GM21576 (cell line): ENCODE measurements at regions not wholly inside any gene's neighbourhood (a gene's known extent, or its start where the extent isn't known, plus 50 kb on each side); places are given as distances from the start of the nearest gene placed in this dataset.
"Not testable (repeated sequence)": the region's sequence is repeated elsewhere in the genome, so short reads cannot be mapped to it uniquely, and the experiment has no call there.

Experiments used
- ATAC-seq: cut with Tn5 transposase; IDR thresholded peaks from one replicate; pipeline ENCODE4 v1.9.1; 2021; ENCODE audit warnings: mild to moderate bottlenecking, moderate library complexity; ENCODE audit not compliant: unreplicated experiment

GRCh38 chr15:24733659-24734058, 58.1 kb downstream of the NPAP1 start:
- no peak for ATAC-seq

DNA sequence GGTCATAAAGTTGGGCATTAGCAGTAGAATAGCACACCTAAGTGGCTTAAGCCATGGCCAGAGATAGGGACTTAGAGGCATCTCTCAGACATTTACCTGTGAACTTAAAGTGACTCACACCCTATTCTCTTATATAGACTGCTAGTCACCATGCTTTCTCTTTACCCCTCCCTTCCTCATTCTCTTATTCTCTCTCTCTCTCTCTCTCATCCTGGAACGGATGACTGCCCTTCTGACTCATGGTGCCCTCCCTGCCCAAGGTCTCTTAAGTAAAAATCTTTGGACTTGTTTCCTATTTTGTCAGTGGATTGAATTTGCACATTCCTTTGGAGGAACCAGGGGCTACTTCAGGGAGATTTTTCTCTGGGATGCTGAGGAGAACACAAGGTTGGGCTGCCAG, 58.8 kb downstream of the NPAP1 start:
- ATAC-seq, result no peak

- no peak for ATAC-seq
Measured at GRCh38 chr15:24745290-24745689, 69.7 kb downstream of the NPAP1 start.

DNA sequence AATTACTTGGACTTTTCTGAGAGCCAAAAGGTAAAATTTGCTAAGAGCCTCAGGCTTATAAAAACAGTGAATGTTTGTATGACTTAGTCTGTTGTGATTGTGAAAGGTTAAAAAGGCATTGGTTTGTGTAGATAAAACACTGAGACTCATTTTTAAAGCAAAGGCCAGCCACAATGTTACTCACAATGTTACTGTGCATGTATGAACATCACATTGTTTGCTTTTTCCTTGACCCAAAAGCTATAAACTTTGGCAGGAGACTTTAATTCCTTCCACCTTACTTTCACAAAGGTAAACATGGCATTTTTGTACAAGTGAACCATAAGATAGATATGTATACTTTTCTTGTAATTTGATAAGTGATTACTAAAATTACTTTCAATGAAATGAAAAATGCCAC, 70.5 kb downstream of the NPAP1 start:
- ATAC-seq, result no peak

- ATAC-seq, result no peak
Measured at GRCh38 chr15:24747376-24747775, 71.8 kb downstream of the NPAP1 start.

GRCh38 chr15:24748812-24749439, 73.4 kb downstream of the NPAP1 start:
- ATAC-seq, result no peak

DNA sequence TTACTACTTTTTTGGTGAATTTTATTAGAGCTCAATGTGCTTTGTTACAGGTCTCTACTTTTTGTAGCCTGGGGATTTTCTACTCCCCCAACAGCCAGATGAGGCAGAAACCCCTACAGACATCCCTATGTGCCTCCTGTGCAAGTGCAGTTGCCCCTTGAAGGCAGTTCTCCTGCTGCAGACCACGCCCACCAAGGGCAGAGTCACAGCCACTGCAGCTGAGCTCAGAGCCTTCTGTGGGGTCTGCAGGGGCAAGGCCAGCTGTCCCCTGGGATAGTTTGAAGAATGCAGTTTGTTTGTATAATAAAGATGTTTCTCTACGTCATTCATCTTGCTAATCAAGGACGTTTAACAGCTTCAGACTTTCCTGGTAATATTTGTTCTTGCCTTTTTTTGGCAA, 76.8 kb downstream of the NPAP1 start:
- ATAC-seq, result no peak

- ATAC-seq, result no peak
Measured at GRCh38 chr15:24756101-24756500, 80.5 kb downstream of the NPAP1 start.

DNA sequence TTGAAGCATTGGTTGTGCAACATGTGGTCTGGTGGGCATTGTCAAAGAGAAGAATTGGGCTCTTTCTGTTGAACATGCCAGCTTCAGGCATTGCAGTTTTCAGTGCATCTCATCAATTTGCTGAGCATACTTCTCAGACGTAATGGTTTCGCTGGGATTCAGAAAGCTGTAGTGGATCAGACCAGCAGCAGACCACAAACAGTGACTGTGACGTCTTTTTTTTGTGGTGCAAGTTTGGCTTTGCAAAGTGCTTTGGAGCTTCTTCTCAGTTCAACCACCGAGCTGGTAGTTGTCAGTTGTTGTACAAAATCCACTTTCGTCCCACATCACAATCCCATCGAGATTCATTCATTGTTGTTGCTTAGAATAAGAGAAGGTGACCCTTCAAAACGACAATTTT, 84.5 kb downstream of the NPAP1 start:
- ATAC-seq, result no peak

DNA sequence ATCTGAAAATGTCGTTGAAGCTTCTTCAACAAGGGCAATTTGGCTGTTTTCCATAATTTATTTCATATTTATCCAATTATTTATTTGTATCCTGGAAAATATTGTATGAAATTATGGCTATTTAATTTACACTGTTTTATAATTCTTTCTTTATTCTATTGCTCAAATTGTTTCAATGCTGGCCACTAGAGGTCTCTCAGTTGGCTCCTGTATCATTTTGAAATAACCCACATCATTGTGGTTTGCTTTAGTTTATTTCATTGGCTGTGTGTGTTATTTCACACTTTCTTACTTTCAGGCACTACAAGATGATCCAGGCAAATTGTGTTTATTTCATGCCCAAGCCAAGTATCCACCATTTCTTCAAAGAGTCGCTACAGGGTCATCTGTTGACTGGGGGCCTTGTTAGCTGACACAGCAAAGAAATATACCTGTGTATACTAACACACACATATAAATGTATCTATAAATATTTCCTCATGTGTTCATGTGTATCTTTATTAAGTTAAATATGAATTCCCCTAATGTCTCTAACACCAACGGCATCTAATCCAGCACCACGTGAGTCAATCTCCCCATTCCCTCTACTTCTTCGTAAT, 86.2 kb downstream of the NPAP1 start:
- no peak for ATAC-seq

GRCh38 chr15:24763891-24764290, 88.3 kb downstream of the NPAP1 start:
- no peak for ATAC-seq

- no peak for ATAC-seq
Measured at GRCh38 chr15:24764375-24765171, 89.0 kb downstream of the NPAP1 start.

- no peak for ATAC-seq
Measured at GRCh38 chr15:24766511-24767133, 91.0 kb downstream of the NPAP1 start.

DNA sequence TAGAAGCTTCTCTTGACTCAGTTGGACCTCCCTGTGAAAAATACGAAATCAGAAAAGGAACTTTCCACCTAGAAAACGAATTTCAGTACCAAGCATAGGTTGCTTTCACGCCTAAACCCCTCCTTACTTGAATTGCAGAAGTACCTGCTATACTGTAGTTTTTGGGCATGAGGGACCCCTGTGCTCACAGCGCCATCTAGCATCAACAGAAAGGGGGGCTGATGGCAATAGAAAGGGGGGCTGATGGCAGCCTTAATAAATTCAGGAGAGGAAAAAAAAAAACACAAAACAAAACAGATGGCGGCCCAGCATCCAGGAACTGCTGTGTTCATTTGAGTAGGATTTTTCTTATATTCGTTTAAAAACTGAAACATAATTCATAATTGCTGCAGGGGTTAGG, 96.7 kb downstream of the NPAP1 start:
- ATAC-seq, result no peak

- peak; percentile 59 for ATAC-seq
Measured at GRCh38 chr15:24772686-24773373, 97.3 kb downstream of the NPAP1 start.

DNA sequence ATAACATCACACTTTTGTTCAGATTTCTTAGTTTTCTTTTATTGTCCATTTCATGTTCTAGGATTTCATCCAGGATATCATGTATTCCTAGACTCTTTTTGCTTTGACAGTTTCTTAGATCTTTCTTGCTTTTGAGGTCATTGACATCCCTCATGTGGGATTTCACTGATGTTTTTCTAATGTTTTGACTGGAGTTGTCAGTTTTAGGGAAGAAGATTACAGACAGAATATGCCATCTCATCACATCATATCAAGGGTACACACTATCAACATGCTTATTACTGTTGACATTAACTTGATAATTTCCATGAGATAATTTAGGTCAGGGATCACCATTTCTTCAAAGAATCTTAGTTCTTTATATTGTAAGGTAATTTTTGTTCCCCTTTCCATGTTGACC, 101.7 kb downstream of the NPAP1 start:
- ATAC-seq, result no peak

- ATAC-seq, result no peak
Measured at GRCh38 chr15:24784506-24784905, 108.9 kb downstream of the NPAP1 start.

- ATAC-seq, result no peak
Measured at GRCh38 chr15:24786347-24786746, 110.8 kb downstream of the NPAP1 start.

DNA sequence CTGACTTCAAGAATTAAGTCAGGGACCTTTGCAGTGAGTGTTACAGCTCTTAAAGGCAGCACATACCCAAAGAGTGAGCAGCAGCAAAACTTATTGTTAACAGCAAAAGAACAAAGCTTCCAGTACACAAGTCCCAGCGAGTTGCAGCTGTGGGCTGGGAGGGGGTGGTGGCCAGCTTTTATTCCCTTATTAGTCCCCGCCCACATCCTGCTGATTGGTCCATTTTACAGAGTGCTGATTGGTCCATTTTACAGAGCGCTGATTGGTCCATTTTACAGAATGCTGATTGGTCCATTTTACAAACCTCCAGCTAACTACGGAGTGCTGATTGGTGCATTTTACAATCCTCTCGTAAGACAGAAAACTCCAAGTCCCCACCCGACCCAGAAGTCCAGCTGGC, 127.0 kb downstream of the NPAP1 start:
- ATAC-seq, result not testable (repeated sequence)

DNA sequence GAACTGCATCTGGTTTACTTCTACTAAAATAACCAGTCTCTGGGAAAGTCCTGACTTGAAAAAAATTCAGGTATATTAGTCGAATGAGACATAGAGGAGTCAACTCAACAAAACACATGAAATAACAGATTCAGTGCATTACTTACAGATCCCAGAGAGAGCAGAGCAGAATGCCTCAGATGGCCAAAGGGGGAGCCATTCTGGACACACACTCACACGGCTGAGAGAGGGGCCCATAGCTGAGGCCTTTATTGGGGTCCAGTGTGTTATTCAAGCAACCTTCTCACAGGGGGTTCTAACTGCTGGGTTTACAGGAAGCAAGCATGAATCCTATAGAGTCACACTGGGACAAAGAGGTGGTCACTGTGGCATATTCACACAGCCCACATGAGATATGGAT, 135.1 kb upstream of the SNRPN start:
- no peak for ATAC-seq

- ATAC-seq, result no peak
Measured at GRCh38 chr15:24823473-24823872, 131.3 kb upstream of the SNRPN start.
